IMR-90 (cell line): ENCODE measurements at regions not wholly inside any gene's neighbourhood (a gene's known extent, or its start where the extent isn't known, plus 50 kb on each side); places are given as distances from the start of the nearest gene placed in this dataset.
"Not testable (repeated sequence)": the region's sequence is repeated elsewhere in the genome, so short reads cannot be mapped to it uniquely, and the experiment has no call there.

Source experiments
- ATAC-seq: fragments of 200-7000 bp; cut with Tn5 transposase; 2 replicates; pipeline ENCODE4 v1.9.1; 2020; ENCODE audit warnings: low read depth, mild to moderate bottlenecking, moderate library complexity
- BruUV-seq: library from RNA; stranded (reverse); fragments of 400-500 nt; replicated peaks from 2 replicates; lab custom pipeline; 2021; lab: Mats Ljungman, UMichigan
- CTCF ChIA-PET: fragments of 300-600 bp; formaldehyde crosslinking; extraction: SDS; loops from one replicate; lab custom pipeline; 2021; ENCODE audit warnings: antibody characterized with exemption; lab: Yijun Ruan, JAX
- POLR2A ChIA-PET: fragments of 300-600 bp; sonication (Branson Sonifier 250); formaldehyde crosslinking; loops from one replicate; lab custom pipeline; 2022; ENCODE audit warnings: antibody characterized with exemption; ENCODE audit not compliant: unreplicated experiment; lab: Charles Lee
- DNase-seq: peaks from one replicate; pipeline ENCODE4 v3.0.0; 2013
- H2AFZ ChIP-seq: replicated peaks from 2 replicates; pipeline ENCODE3; 2013; ENCODE audit warnings: low read length, mild to moderate bottlenecking; ENCODE audit not compliant: poor library complexity
- H2AK5ac ChIP-seq: 2 replicates; pipeline ENCODE4 v1.6.1; 2013; ENCODE audit warnings: low read depth, low read length, inconsistent platforms
- H2AK9ac ChIP-seq: replicated peaks from 2 replicates; pipeline ENCODE3; 2013; ENCODE audit warnings: mild to moderate bottlenecking, low read depth, low read length, moderate library complexity; ENCODE audit not compliant: poor library complexity
- H2BK120ac ChIP-seq: 2 replicates; pipeline ENCODE4 v1.6.1; 2013; ENCODE audit warnings: low read depth, low read length, inconsistent platforms
- H2BK15ac ChIP-seq: 3 replicates; pipeline ENCODE4 v1.6.1; 2013; ENCODE audit warnings: low read depth, low read length, inconsistent platforms
- H2BK20ac ChIP-seq: 2 replicates; pipeline ENCODE4 v1.6.1; 2013; ENCODE audit warnings: low read depth, mild to moderate bottlenecking, inconsistent platforms, low read length, moderate library complexity
- H2BK5ac ChIP-seq: 2 replicates; pipeline ENCODE4 v1.6.1; 2013; ENCODE audit warnings: mild to moderate bottlenecking, low read depth, low read length, inconsistent platforms; ENCODE audit not compliant: poor library complexity, severe bottlenecking
- H3K14ac ChIP-seq: replicated peaks from 2 replicates; pipeline ENCODE4 v1.6.1; 2013; ENCODE audit warnings: low read depth, low read length, inconsistent platforms
- H3K18ac ChIP-seq: 2 replicates; pipeline ENCODE4 v1.6.1; 2013; ENCODE audit warnings: low read depth, low read length, control low read depth
- H3K23ac ChIP-seq: 2 replicates; pipeline ENCODE4 v1.6.1; 2013; ENCODE audit warnings: low read depth, low read length, inconsistent platforms
- H3K27ac ChIP-seq: 2 replicates; pipeline ENCODE4 v1.5.1; 2013; ENCODE audit warnings: mild to moderate bottlenecking, control low read depth, low read length; ENCODE audit not compliant: insufficient read depth
- H3K27me3 ChIP-seq: 2 replicates; pipeline ENCODE4 v1.6.1; 2013; ENCODE audit warnings: low read length; ENCODE audit not compliant: control insufficient read depth, insufficient read depth
- H3K36me3 ChIP-seq: 2 replicates; pipeline ENCODE4 v1.6.1; 2013; ENCODE audit warnings: low read length, mixed read lengths; ENCODE audit not compliant: control insufficient read depth, insufficient read depth
- H3K4ac ChIP-seq: 2 replicates; pipeline ENCODE4 v1.6.1; 2013; ENCODE audit warnings: low read depth, low read length, inconsistent platforms
- H3K4me1 ChIP-seq: 2 replicates; pipeline ENCODE4 v1.6.1; 2013; ENCODE audit warnings: low read length, mixed read lengths; ENCODE audit not compliant: control insufficient read depth, insufficient read depth
- H3K4me2 ChIP-seq: 2 replicates; pipeline ENCODE4 v1.6.1; 2013; ENCODE audit warnings: low read depth, mild to moderate bottlenecking, control low read depth, low read length, moderate library complexity
- H3K4me3 ChIP-seq: 2 replicates; pipeline ENCODE4 v1.5.1; 2013; ENCODE audit warnings: low read depth, mild to moderate bottlenecking, control low read depth, low read length, moderate library complexity; ENCODE audit not compliant: insufficient read depth
- H3K56ac ChIP-seq: 2 replicates; pipeline ENCODE4 v1.6.1; 2013; ENCODE audit warnings: low read length, inconsistent platforms; ENCODE audit not compliant: insufficient read depth; ENCODE audit errors: extremely low read depth
- H3K79me1 ChIP-seq, 2 experiments: 2 replicates each; pipeline ENCODE4 v1.6.1; 2013; ENCODE audit warnings: low read length in 2 of 2, inconsistent platforms in 1 of 2, low read depth in 1 of 2
- H3K9ac ChIP-seq: 2 replicates; pipeline ENCODE4 v1.6.1; 2013; ENCODE audit warnings: low read depth, low read length, control low read depth
- H3K9me1 ChIP-seq: 2 replicates; pipeline ENCODE4 v1.6.1; 2013; ENCODE audit warnings: low read length, inconsistent platforms; ENCODE audit not compliant: insufficient read depth
- H3K9me3 ChIP-seq: 2 replicates; pipeline ENCODE4 v1.6.1; 2013; ENCODE audit warnings: low read length; ENCODE audit not compliant: control insufficient read depth, insufficient read depth
- H4K20me1 ChIP-seq: 2 replicates; pipeline ENCODE4 v1.6.1; 2013; ENCODE audit warnings: low read length, inconsistent platforms; ENCODE audit not compliant: insufficient read depth
- H4K5ac ChIP-seq: 2 replicates; pipeline ENCODE4 v1.6.1; 2013; ENCODE audit warnings: mild to moderate bottlenecking, low read depth, low read length, control low read depth
- H4K8ac ChIP-seq, 2 experiments: 2 replicates each; pipeline ENCODE4 v1.6.1; 2013; ENCODE audit warnings: low read depth in 2 of 2, low read length in 2 of 2, control low read depth in 1 of 2, inconsistent platforms in 1 of 2
- H4K91ac ChIP-seq: 2 replicates; pipeline ENCODE4 v1.6.1; 2013; ENCODE audit warnings: low read depth, low read length, inconsistent platforms; ENCODE audit not compliant: insufficient read depth
- WGBS, 2 experiments: methylation state at CpG; one replicate each; pipeline versions ENCODE4 v1.1.5 to v1.1.7; 2013; ENCODE audit warnings: missing lambda C conversion rate in 2 of 2; ENCODE audit not compliant: insufficient read length in 1 of 2; ENCODE audit errors: extremely low coverage in 2 of 2; 5-methylcytosine and 5-hydroxymethylcytosine counted together
- dilution Hi-C: fragments of 300-500 bp; cut with HindIII; formaldehyde crosslinking; loops from one replicate; pipeline ENCODE4 v1.14.3; 2018; ENCODE audit warnings: low sequenced_read_pairs; ENCODE audit not compliant: unreplicated experiment
- in situ Hi-C: fragments of 300-500 bp; cut with MboI; formaldehyde crosslinking; loops from 3 replicates; pipeline ENCODE4 v1.14.3; 2019; ENCODE audit warnings: low sequenced_read_pairs, inconsistent platforms, mixed read lengths
- intact Hi-C: fragments of 100-400 bp; cut with micrococcal nuclease; formaldehyde crosslinking; loops from 2 replicates; pipeline ENCODE4 v1.10.0; 2022

DNA sequence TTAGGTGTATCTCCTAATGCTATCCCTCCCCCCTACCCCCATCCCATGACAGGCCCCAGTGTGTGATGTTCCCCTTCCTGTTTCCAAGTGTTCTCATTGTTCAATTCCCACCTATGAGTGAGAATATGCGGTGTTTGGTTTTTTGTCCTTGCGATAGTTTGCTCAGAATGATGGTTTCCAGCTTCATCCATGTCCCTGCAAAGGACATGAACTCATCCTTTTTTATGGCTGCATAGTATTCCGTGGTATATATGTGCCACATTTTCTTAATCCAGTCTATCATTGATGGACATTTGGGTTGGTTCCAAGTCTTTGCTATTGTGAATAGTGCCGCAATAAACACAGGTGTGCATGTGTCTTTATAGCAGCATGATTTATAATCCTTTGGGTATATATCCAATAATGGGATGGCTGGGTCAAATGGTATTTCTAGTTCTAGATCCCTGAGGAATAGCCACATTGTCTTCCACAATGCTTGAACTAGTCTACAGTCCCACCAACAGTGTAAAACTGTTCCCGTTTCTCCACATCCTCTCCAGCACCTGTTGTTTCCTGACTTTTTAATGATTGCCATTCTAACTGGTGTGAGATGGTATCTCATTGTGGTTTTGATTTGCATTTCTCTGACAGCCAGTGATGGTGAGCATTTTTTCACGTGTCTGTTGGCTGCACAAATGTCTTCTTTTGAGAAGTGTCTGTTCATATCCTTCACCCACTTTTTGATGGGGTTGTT is 71.5 kb upstream of the VPREB1 start:
- CTCF ChIA-PET, H2AK9ac ChIP-seq, H2AFZ ChIP-seq, H3K14ac ChIP-seq, H3K4me2 ChIP-seq, POLR2A ChIA-PET, H4K91ac ChIP-seq, dilution Hi-C loops, H4K20me1 ChIP-seq, H3K9me3 ChIP-seq, H2BK5ac ChIP-seq, in situ Hi-C loops, H3K36me3 ChIP-seq, ATAC-seq, H3K79me1 ChIP-seq, H3K56ac ChIP-seq, H3K9ac ChIP-seq, H3K4me1 ChIP-seq, intact Hi-C loops, H3K18ac ChIP-seq, H3K9me1 ChIP-seq, H3K4me3 ChIP-seq, DNase-seq, H2BK20ac ChIP-seq, H3K4ac ChIP-seq, H2AK5ac ChIP-seq, H3K27ac ChIP-seq, H4K5ac ChIP-seq, H4K8ac ChIP-seq, H2BK120ac ChIP-seq, H3K23ac ChIP-seq, BruUV-seq, H2BK15ac ChIP-seq: not testable (repeated sequence)
- peaks cover 15% of the 10 kb centered on the region for H3K27me3 ChIP-seq
- no CpG with 5 or more reads among the region's 6 CpGs for WGBS, 2 experiments
